NCI-H1105 treated with DMSO at 0.1 percent for 48 hours (cell line): ENCODE measurements at regions not wholly inside any gene's neighbourhood (a gene's known extent, or its start where the extent isn't known, plus 50 kb on each side); places are given as distances from the start of the nearest gene placed in this dataset.

Experiments used
- DNase-seq: peaks from one replicate; lab custom pipeline; 2025; lab: John Stamatoyannopoulos, UW

GRCh38 chr11:39294648-39295047, 2164.8 kb downstream of the LRRC4C start:
- no peak for DNase-seq

GRCh38 chr11:39288011-39288410, 2171.4 kb downstream of the LRRC4C start:
- no peak for DNase-seq

GRCh38 chr11:39268176-39268690, 2191.2 kb downstream of the LRRC4C start:
- no peak for DNase-seq

- DNase-seq: no peak
These were observed 2203.8 kb downstream of the LRRC4C start for GRCh38 chr11:39255648-39256047.

GRCh38 chr11:39249566-39250365, 2209.7 kb downstream of the LRRC4C start:
- no peak for DNase-seq

- DNase-seq: no peak
These were observed 2211.8 kb downstream of the LRRC4C start for GRCh38 chr11:39247570-39248137.

- no peak for DNase-seq
These were observed 2219.9 kb downstream of the LRRC4C start for GRCh38 chr11:39239553-39239952.

- DNase-seq: no peak
These were observed 2222.5 kb downstream of the LRRC4C start for GRCh38 chr11:39236916-39237315.

- DNase-seq: no peak
These were observed 2237.8 kb downstream of the LRRC4C start for GRCh38 chr11:39221550-39222138.

- DNase-seq: no peak
These were observed 2238.8 kb downstream of the LRRC4C start for GRCh38 chr11:39220501-39221230.

GRCh38 chr11:39220069-39220468, 2239.4 kb downstream of the LRRC4C start:
- no peak for DNase-seq

- DNase-seq: no peak
These were observed 2249.5 kb downstream of the LRRC4C start for GRCh38 chr11:39209981-39210380.

GRCh38 chr11:39205236-39205995, 2254.0 kb downstream of the LRRC4C start:
- DNase-seq: no peak

- DNase-seq: no peak
These were observed 2266.8 kb downstream of the LRRC4C start for GRCh38 chr11:39192671-39193070.

GRCh38 chr11:39190751-39191150, 2268.7 kb downstream of the LRRC4C start:
- DNase-seq: no peak

GRCh38 chr11:39177678-39178077, 2281.8 kb downstream of the LRRC4C start:
- DNase-seq: no peak

- DNase-seq: no peak
These were observed 2284.5 kb downstream of the LRRC4C start for GRCh38 chr11:39174965-39175364.

GRCh38 chr11:39174196-39174595, 2285.3 kb downstream of the LRRC4C start:
- DNase-seq: no peak

GRCh38 chr11:39165021-39165420, 2294.4 kb downstream of the LRRC4C start:
- DNase-seq: no peak

GRCh38 chr11:39149214-39149613, 2310.2 kb downstream of the LRRC4C start:
- no peak for DNase-seq

GRCh38 chr11:39145346-39145745, 2314.1 kb downstream of the LRRC4C start:
- no peak for DNase-seq
